H1 (cell line): ENCODE measurements at regions not wholly inside any gene's neighbourhood (a gene's known extent, or its start where the extent isn't known, plus 50 kb on each side); places are given as distances from the start of the nearest gene placed in this dataset.

Experiments
- BACH1 ChIP-seq: IDR thresholded peaks from 2 replicates; pipeline ENCODE4 v1.6.1; 2012; ENCODE audit warnings: low read length, improper control_type of control experiment
- CEBPB ChIP-seq: IDR thresholded peaks from 2 replicates; pipeline ENCODE4 v1.6.1; 2012; ENCODE audit warnings: low read depth, low read length
- CTCF ChIP-seq, 3 experiments: IDR thresholded peaks; 1 replicate in 2 of 3; 2 replicates in 1 of 3; pipeline versions ENCODE4 v1.5.1 to v1.6.1; 2011; ENCODE audit warnings: low read length in 3 of 3, mild to moderate bottlenecking in 3 of 3, inconsistent platforms in 2 of 3, low read depth in 1 of 3, moderate library complexity in 1 of 3; ENCODE audit not compliant: insufficient read depth in 1 of 3; ENCODE audit errors: control extremely low read depth in 1 of 3
- EP300 ChIP-seq, 2 experiments: IDR thresholded peaks; 1 replicate in 1 of 2; 2 replicates in 1 of 2; pipeline ENCODE4 v1.6.1; 2011 to 2012; ENCODE audit warnings: low read depth in 2 of 2, low read length in 2 of 2, mild to moderate bottlenecking in 2 of 2, borderline replicate concordance in 1 of 2, inconsistent platforms in 1 of 2, moderate library complexity in 1 of 2
- MAFK ChIP-seq: IDR thresholded peaks from 2 replicates; pipeline ENCODE4 v1.6.1; 2012; ENCODE audit warnings: low read depth, mild to moderate bottlenecking, improper control_type of control experiment, low read length
- RXRA ChIP-seq: IDR thresholded peaks from 2 replicates; pipeline ENCODE4 v1.6.1; 2011; ENCODE audit warnings: low read depth, mild to moderate bottlenecking, low read length, moderate library complexity; ENCODE audit not compliant: insufficient read depth
- SIN3A ChIP-seq, 2 experiments: IDR thresholded peaks in 1 of 2; conservative IDR thresholded peaks in 1 of 2; 2 replicates each; pipeline ENCODE4 v1.6.1; 2011 to 2012; ENCODE audit warnings: low read length in 2 of 2, improper control_type of control experiment in 1 of 2, low read depth in 1 of 2, mild to moderate bottlenecking in 1 of 2
- SUZ12 ChIP-seq: fragments of 200-600 bp; sonication (generic); IDR thresholded peaks from 2 replicates; pipeline ENCODE4 v1.6.1; 2012; ENCODE audit warnings: mild to moderate bottlenecking, inconsistent platforms, low read length, moderate library complexity, mixed read lengths

DNA sequence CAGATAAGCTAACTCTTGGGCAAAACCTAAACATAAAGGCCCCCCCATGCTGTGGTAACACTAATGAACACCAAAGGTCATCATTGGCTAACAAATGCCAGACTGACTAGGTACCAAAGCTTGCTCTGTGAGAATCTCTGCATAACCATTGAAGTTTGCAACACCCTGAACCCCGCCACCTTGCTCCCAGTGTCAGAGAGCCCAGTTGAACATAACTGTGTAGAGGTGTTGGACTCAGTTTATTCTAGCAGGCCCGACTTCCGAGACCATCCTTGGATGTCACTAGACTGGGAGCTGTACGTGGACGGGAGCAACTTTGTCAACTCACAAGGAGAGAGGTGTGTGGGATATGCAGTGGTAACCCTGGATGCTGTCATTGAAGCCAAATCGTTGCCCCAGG lies 602.2 kb downstream of the UQCRFS1 start:
- TF ChIP-seq CEBPB (no peak), EP300 (IDR thresholded peaks at IDR 0.05; ENCODE audit: borderline replicate concordance in 1 of 2, low read depth in 2 of 2, low read length in 2 of 2) (no peak), CTCF (IDR thresholded peaks at IDR 0.05; ENCODE audit: control extremely low read depth in 1 of 3, insufficient read depth in 1 of 3, low read depth in 1 of 3, low read length in 3 of 3) (no peak), BACH1 (no peak), RXRA (no peak), SIN3A (conservative IDR thresholded peaks at IDR 0.05 in 1 of 2, IDR thresholded peaks at IDR 0.05 in 1 of 2; ENCODE audit: low read depth in 1 of 2, low read length in 2 of 2) (no peak), MAFK (no peak), SUZ12 (no peak)
